Peyer's patch (tissue), 4 donors: ENCODE measurements at regions not wholly inside any gene's neighbourhood (a gene's known extent, or its start where the extent isn't known, plus 50 kb on each side); places are given as distances from the start of the nearest gene placed in this dataset.

ENCODE experiments used
- POLR2A ChIP-seq, 2 donors: fragments of 450-650 bp; IDR thresholded peaks; one replicate each; pipeline ENCODE4 v1.5.1; 2017; ENCODE audit warnings: antibody characterized with exemption in 2 of 2, mild to moderate bottlenecking in 2 of 2, moderate library complexity in 2 of 2
- TF ChIP-seq, protein P1 (sequence below), 6 experiments: fragments of 450-650 bp in 4 of 6; fragments of 200-600 bp in 2 of 6; sonication (generic) in 1 of 6; IDR thresholded peaks; one replicate each; pipeline ENCODE4 v1.5.1; 2017 to 2019; ENCODE audit warnings: antibody characterized with exemption in 6 of 6, mild to moderate bottlenecking in 3 of 6, moderate library complexity in 1 of 6

DNA sequence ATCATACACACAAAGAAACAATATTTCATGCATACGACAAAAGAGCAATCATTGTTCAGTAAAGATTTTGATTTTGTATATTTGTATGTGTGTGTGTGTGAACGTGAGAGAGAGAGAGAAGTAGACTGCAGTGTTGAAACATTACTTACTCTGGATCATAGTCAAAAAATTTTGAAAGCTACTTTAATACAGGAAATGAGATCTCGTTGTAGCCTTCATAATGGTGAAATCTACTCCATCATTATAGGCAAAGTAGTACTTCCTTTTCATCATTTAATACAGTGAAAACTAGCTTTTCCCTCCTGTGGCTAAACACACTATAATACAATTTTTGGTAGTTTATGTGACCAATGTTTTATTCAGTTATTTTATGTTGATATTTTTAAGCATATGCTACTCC, 1427.7 kb upstream of the C9orf72 start:
- TF ChIP-seq, protein P1, sequence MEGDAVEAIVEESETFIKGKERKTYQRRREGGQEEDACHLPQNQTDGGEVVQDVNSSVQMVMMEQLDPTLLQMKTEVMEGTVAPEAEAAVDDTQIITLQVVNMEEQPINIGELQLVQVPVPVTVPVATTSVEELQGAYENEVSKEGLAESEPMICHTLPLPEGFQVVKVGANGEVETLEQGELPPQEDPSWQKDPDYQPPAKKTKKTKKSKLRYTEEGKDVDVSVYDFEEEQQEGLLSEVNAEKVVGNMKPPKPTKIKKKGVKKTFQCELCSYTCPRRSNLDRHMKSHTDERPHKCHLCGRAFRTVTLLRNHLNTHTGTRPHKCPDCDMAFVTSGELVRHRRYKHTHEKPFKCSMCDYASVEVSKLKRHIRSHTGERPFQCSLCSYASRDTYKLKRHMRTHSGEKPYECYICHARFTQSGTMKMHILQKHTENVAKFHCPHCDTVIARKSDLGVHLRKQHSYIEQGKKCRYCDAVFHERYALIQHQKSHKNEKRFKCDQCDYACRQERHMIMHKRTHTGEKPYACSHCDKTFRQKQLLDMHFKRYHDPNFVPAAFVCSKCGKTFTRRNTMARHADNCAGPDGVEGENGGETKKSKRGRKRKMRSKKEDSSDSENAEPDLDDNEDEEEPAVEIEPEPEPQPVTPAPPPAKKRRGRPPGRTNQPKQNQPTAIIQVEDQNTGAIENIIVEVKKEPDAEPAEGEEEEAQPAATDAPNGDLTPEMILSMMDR (IDR thresholded peaks at IDR 0.05), result no peak
- no peak for TF ChIP-seq POLR2A (IDR thresholded peaks at IDR 0.05)
